Fibroblast of villous mesenchyme (primary cell): ENCODE measurements at regions not wholly inside any gene's neighbourhood (a gene's known extent, or its start where the extent isn't known, plus 50 kb on each side); places are given as distances from the start of the nearest gene placed in this dataset.

Experiments used
- DNase-seq: peaks from one replicate; pipeline ENCODE4 v3.0.0-alpha.2; 2010; ENCODE audit warnings: low read depth
- H3K4me3 ChIP-seq: 2 replicates; pipeline ENCODE4 v1.5.1; 2011; ENCODE audit warnings: low read depth, mild to moderate bottlenecking, low read length
- TF ChIP-seq, protein P1 (sequence below): IDR thresholded peaks from 2 replicates; pipeline ENCODE4 v1.5.1; 2012; ENCODE audit warnings: low read depth, mild to moderate bottlenecking, low read length; ENCODE audit not compliant: insufficient read depth

DNA sequence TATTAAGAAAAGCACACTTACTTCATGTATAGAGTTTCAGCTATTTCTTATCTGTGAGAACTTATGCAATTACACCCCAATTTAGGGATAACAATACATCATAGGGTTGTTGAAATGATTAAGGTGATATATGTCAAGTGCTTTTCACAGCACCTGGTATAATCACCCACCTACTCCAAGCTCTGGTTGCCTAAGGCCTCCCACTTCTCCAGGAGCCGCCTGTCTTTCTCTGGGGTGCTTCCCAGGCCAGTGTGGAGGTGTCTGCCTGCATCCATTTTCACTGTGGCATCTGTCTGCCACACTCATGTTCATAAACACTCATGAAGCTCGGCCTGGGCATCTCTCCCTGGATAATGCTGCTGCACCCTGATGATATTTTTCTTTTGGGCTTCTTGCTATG is 250.3 kb downstream of the STK31 start:
- TF ChIP-seq, protein P1, sequence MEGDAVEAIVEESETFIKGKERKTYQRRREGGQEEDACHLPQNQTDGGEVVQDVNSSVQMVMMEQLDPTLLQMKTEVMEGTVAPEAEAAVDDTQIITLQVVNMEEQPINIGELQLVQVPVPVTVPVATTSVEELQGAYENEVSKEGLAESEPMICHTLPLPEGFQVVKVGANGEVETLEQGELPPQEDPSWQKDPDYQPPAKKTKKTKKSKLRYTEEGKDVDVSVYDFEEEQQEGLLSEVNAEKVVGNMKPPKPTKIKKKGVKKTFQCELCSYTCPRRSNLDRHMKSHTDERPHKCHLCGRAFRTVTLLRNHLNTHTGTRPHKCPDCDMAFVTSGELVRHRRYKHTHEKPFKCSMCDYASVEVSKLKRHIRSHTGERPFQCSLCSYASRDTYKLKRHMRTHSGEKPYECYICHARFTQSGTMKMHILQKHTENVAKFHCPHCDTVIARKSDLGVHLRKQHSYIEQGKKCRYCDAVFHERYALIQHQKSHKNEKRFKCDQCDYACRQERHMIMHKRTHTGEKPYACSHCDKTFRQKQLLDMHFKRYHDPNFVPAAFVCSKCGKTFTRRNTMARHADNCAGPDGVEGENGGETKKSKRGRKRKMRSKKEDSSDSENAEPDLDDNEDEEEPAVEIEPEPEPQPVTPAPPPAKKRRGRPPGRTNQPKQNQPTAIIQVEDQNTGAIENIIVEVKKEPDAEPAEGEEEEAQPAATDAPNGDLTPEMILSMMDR = no peak
- no peak overlapping the region for H3K4me3 ChIP-seq
- DNase-seq = no peak

DNA sequence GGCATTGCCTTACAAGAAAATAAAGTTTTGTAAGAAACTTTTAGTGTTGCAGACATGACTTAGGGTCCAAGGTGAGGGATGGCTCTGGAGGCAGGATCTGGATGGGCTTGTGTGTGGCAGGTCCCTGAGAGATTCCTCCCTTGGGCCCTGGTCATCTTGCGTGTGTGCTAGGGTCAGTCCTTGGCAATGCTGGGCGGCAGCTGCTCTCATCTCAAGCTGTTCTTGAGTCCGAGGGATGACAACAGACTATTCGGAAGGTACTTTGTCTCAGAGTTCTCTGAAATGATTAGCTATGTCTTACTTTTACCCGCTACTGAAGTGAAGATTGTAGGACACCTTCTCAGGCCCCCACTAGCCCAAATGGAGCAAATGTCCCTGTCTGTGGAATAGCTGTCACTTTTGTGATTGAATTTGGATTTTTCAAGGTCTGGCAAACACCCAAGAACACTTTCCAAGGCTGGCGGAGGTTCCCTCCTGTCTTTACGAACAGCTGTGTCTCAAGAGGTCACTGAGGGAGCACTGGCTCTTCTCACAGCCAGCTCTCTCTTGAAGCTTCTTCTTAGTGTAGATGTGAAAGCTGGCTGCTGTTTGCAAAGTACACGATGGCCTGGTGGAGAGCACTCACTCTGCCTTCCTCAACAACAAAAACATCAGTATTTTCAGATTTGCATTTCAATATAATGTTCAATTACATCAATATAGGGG is 253.6 kb downstream of the STK31 start:
- H3K4me3 ChIP-seq = no peak overlapping the region
- DNase-seq = no peak
- TF ChIP-seq, protein P1 = no peak

DNA sequence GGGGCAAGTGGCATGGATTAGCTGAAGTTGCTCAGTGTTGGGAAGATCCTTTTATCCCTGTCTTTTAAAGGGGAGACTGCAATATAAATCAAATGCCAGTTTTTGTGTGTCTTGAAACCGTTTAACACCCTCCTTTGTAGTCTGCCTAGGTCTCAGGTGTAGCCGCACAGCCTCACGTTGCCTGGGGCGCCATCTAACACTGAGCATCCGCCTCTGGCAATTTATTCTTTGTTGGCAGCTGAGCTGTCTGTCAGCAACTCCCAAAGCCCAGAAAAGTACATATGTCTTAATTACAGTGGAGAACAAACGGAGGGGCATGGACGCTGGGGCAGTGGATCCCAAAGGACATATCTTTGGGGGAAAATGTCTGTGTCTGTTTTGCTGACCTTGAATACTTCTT is 254.7 kb downstream of the STK31 start:
- no peak for DNase-seq
- TF ChIP-seq, protein P1 = no peak
- no peak overlapping the region for H3K4me3 ChIP-seq

DNA sequence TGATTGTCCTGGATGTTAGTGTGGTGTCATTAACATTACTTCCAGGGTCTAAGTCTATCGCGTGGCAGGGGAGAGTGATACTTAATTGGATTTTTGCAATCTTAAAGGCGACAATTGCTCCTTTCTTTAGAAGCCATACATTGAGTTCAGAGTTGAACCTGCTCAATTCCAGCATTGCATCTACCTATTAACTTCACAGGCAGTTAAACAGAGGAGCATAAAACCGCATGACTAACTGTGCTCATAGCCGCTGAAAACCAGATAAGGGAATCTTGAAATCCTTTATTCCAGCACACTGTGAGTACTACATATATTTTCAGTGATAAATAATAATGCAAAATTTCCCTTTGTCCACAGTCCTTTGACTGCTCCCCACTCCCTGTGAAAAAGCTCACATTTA is 255.3 kb downstream of the STK31 start:
- H3K4me3 ChIP-seq = no peak overlapping the region
- no peak for DNase-seq
- TF ChIP-seq, protein P1 = no peak

DNA sequence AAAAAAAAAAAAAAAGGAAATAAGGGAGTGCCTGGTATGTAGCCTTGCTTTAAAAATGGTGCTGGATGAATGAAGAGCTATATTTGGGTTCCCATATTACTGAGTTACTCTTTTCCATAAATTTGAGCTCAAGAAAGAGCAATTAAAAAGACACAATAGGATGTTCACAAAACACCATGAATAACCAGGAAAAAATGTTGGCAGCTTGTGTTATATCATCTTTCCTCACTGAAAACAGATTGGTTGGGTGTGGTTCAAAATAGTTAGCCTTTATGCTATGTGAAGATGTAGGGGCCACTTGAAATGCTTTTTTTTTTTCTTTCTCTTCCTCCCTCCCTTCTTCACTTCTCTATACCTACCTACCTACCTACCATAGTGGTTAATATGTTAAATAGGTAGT is 256.9 kb downstream of the STK31 start:
- TF ChIP-seq, protein P1 = no peak
- no peak for DNase-seq
- H3K4me3 ChIP-seq = no peak overlapping the region

DNA sequence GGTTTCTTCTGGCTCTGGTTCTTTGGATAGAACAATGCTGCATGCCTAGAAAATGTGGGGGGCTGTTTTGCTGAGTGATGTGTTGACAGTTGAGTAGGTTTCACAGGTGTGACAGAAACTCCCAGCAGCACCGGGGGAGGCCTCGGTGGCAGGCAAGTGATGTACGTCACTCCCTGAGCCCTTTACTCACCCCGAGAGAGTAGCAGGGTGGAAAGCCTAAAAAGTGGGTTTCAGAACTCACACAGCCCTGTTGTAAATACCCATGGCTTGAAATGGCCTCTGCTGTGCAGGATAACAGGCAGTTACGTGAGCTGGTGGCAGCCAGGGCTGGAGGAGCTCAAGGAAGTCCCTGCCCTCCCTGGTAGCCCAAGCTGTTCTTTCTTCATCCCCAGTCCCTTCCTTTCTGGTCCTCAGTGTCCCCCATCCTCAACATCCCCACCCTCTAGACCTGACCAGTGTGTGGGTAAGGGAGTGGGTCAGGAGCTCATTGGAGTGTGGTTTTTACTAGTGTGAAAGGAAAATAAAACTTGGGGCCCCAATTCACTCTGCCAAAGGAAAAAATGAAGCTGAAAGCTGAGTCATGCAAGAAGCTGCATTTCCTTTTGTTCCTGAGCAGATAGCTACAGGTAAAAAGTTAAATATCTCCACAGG is 258.1 kb downstream of the STK31 start:
- H3K4me3 ChIP-seq = no peak overlapping the region
- no peak for DNase-seq
- TF ChIP-seq, protein P1 = no peak
